CD14-positive monocyte (primary cell): ENCODE measurements at regions not wholly inside any gene's neighbourhood (a gene's known extent, or its start where the extent isn't known, plus 50 kb on each side); places are given as distances from the start of the nearest gene placed in this dataset.

Experiments
- DNase-seq, 3 donors: peaks; one replicate each; pipeline ENCODE4 v3.0.0-alpha.2; 2011 to 2022
- H2AFZ ChIP-seq: 2 replicates; pipeline ENCODE4 v1.6.0; 2012; ENCODE audit warnings: mild to moderate bottlenecking, low read depth, low read length, inconsistent platforms; ENCODE audit not compliant: insufficient read depth, poor library complexity, severe bottlenecking
- H3K27ac ChIP-seq, 2 donors: 1 replicate in 1 of 2; 2 replicates in 1 of 2; pipeline ENCODE4 v1.5.1; 2012 to 2013; ENCODE audit warnings: low read length in 2 of 2, control low read depth in 1 of 2, inconsistent platforms in 1 of 2, low read depth in 1 of 2, mild to moderate bottlenecking in 1 of 2
- H3K27me3 ChIP-seq, 2 donors: one replicate each; pipeline versions ENCODE4 v1.6.0 to v1.6.1; 2011 to 2013; ENCODE audit warnings: low read length in 2 of 2; ENCODE audit not compliant: control insufficient read depth in 2 of 2, insufficient read depth in 2 of 2
- H3K36me3 ChIP-seq, 2 donors: replicated peaks in 1 of 2; 1 replicate in 1 of 2; 2 replicates in 1 of 2; pipeline versions ENCODE4 v1.5.1 to v1.6.1; 2012 to 2013; ENCODE audit warnings: low read length in 2 of 2, control low read depth in 1 of 2, inconsistent platforms in 1 of 2, mild to moderate bottlenecking in 1 of 2; ENCODE audit not compliant: insufficient read depth in 2 of 2, control insufficient read depth in 1 of 2
- H3K4me1 ChIP-seq, 2 donors: 1 replicate in 1 of 2; 2 replicates in 1 of 2; pipeline versions ENCODE4 v1.5.1 to v1.6.1; 2012 to 2013; ENCODE audit warnings: low read length in 2 of 2, control low read depth in 1 of 2, inconsistent platforms in 1 of 2, mild to moderate bottlenecking in 1 of 2, moderate library complexity in 1 of 2; ENCODE audit not compliant: insufficient read depth in 2 of 2, control insufficient read depth in 1 of 2
- H3K4me2 ChIP-seq: replicated peaks from 2 replicates; pipeline ENCODE3; 2012; ENCODE audit warnings: low read length, moderate library complexity, mild to moderate bottlenecking; ENCODE audit not compliant: poor library complexity, severe bottlenecking; ENCODE audit errors: extremely low read depth
- H3K4me3 ChIP-seq, 3 experiments: fragments of 200-600 bp in 1 of 3; sonication (generic) in 1 of 3; replicated peaks in 1 of 3; 1 replicate in 2 of 3; 2 replicates in 1 of 3; pipeline ENCODE4 v1.5.1; 2011 to 2013; ENCODE audit warnings: low read length in 3 of 3, mild to moderate bottlenecking in 3 of 3, control low read depth in 2 of 3, low read depth in 2 of 3, inconsistent platforms in 1 of 3, moderate library complexity in 1 of 3
- H3K79me2 ChIP-seq: 2 replicates; pipeline ENCODE4 v1.6.0; 2012; ENCODE audit warnings: mild to moderate bottlenecking, control low read depth, inconsistent platforms, low read length, moderate library complexity; ENCODE audit not compliant: insufficient read depth
- H3K9ac ChIP-seq: 2 replicates; pipeline ENCODE4 v1.6.0; 2017; ENCODE audit warnings: low read length, mild to moderate bottlenecking; ENCODE audit not compliant: insufficient read depth, poor library complexity, severe bottlenecking
- H3K9me3 ChIP-seq, 2 donors: replicated peaks in 1 of 2; 1 replicate in 1 of 2; 2 replicates in 1 of 2; pipeline versions ENCODE4 v1.5.1 to v1.6.1; 2012 to 2013; ENCODE audit warnings: low read length in 2 of 2, control low read depth in 1 of 2; ENCODE audit not compliant: control insufficient read depth in 1 of 2, insufficient read depth in 1 of 2
- H4K20me1 ChIP-seq: 2 replicates; pipeline ENCODE4 v1.6.0; 2012; ENCODE audit warnings: mild to moderate bottlenecking, low read length, control low read depth, moderate library complexity; ENCODE audit not compliant: insufficient read depth
- H3K27ac Mint-ChIP-seq, 7 donors: one replicate each; pipeline ENCODE4 v1.8.0; 2020; ENCODE audit warnings: mild to moderate bottlenecking in 7 of 7, mixed read lengths in 7 of 7, moderate library complexity in 6 of 7, inconsistent platforms in 2 of 7
- H3K27me3 Mint-ChIP-seq, 3 donors: one replicate each; pipeline ENCODE4 v1.8.0; 2021 to 2022; ENCODE audit warnings: low read depth in 3 of 3, mild to moderate bottlenecking in 3 of 3, mixed read lengths in 3 of 3, moderate library complexity in 3 of 3, inconsistent platforms in 1 of 3
- H3K36me3 Mint-ChIP-seq, 2 donors: one replicate each; pipeline ENCODE4 v1.8.0; 2020; ENCODE audit warnings: mixed read lengths in 2 of 2, inconsistent platforms in 1 of 2, mild to moderate bottlenecking in 1 of 2
- H3K4me1 Mint-ChIP-seq: one replicate; pipeline ENCODE4 v1.8.0; 2020; ENCODE audit warnings: mild to moderate bottlenecking, mixed read lengths
- H3K4me3 Mint-ChIP-seq, 2 donors: one replicate each; pipeline ENCODE4 v1.8.0; 2020; ENCODE audit warnings: mild to moderate bottlenecking in 2 of 2, mixed read lengths in 2 of 2, moderate library complexity in 1 of 2
- H3K9me3 Mint-ChIP-seq, 7 donors: one replicate each; pipeline ENCODE4 v1.8.0; 2020 to 2022; ENCODE audit warnings: mixed read lengths in 7 of 7, mild to moderate bottlenecking in 6 of 7, moderate library complexity in 6 of 7, inconsistent platforms in 2 of 7
- CTCF ChIP-seq: fragments of 200-600 bp; IDR thresholded peaks from one replicate; pipeline ENCODE4 v1.8.0; 2022; ENCODE audit warnings: antibody characterized with exemption, mild to moderate bottlenecking
- WGBS: methylation state at CpG from one replicate; pipeline ENCODE4 v1.1.5; 2013; ENCODE audit warnings: missing lambda C conversion rate; ENCODE audit not compliant: insufficient coverage; 5-methylcytosine and 5-hydroxymethylcytosine counted together
- intact Hi-C, 2 donors: fragments of 100-400 bp; cut with micrococcal nuclease; formaldehyde crosslinking; loops; one replicate each; pipeline versions ENCODE4 v1.15.0 to v1.15.1; 2023

GRCh38 chr17:70955441-70955840 lies 786.1 kb downstream of the KCNJ2 start:
- peaks cover 0 to 1% (median 0%) of the 10 kb centered on the region in 3 donors for H3K27me3 Mint-ChIP-seq
- no peak overlapping the region for H3K4me3 Mint-ChIP-seq
- Histone ChIP-seq H3K4me1 (no peaks in the 10 kb centered on the region), H3K27ac (no peak overlapping the region), H3K9me3 (peaks cover 0 to 6% of the 10 kb centered on the region in 2 donors), H3K36me3 (no peaks in the 10 kb centered on the region), H3K4me3 (no peak overlapping the region), H3K9ac (no peak overlapping the region), H3K4me2 (no peak overlapping the region), H3K79me2 (no peaks in the 10 kb centered on the region), H4K20me1 (no peaks in the 10 kb centered on the region), H2AFZ (no peak overlapping the region), H3K27me3 (no peaks in the 10 kb centered on the region)
- TF ChIP-seq CTCF, result no peak
- H3K27ac Mint-ChIP-seq, result no peak overlapping the region
- no peaks in the 10 kb centered on the region for H3K4me1 Mint-ChIP-seq
- WGBS, result no CpG with 5 or more reads among the region's 7 CpGs
- peaks cover 0 to 7% (median 6%) of the 10 kb centered on the region in 7 donors for H3K9me3 Mint-ChIP-seq
- intact Hi-C loops, result no loop called here
- no peaks in the 10 kb centered on the region for H3K36me3 Mint-ChIP-seq
- DNase-seq, result no peak

- H3K27ac Mint-ChIP-seq, result no peak overlapping the region
- no peak for DNase-seq
- no peak overlapping the region for H3K4me3 Mint-ChIP-seq
- H3K79me2 ChIP-seq, result no peaks in the 10 kb centered on the region
- no CpG with 5 or more reads among the region's 5 CpGs for WGBS
- H3K4me1 ChIP-seq, result no peaks in the 10 kb centered on the region
- no peak overlapping the region for H3K9ac ChIP-seq
- H3K4me3 ChIP-seq, result no peak overlapping the region
- H3K27ac ChIP-seq, result no peak overlapping the region
- H3K9me3 ChIP-seq, result peaks cover 0 to 6% of the 10 kb centered on the region in 2 donors
- H3K4me1 Mint-ChIP-seq, result no peaks in the 10 kb centered on the region
- no peaks in the 10 kb centered on the region for H3K27me3 Mint-ChIP-seq
- no peaks in the 10 kb centered on the region for H3K36me3 ChIP-seq
- no peak overlapping the region for H2AFZ ChIP-seq
- H3K27me3 ChIP-seq, result no peaks in the 10 kb centered on the region
- H3K9me3 Mint-ChIP-seq, result peaks cover 0 to 6% (median 5%) of the 10 kb centered on the region in 7 donors
- no peak overlapping the region for H3K4me2 ChIP-seq
- H4K20me1 ChIP-seq, result no peaks in the 10 kb centered on the region
- no peak for TF ChIP-seq CTCF
- intact Hi-C loops, result no loop called here
- no peaks in the 10 kb centered on the region for H3K36me3 Mint-ChIP-seq
These were observed 787.4 kb downstream of the KCNJ2 start for GRCh38 chr17:70956726-70957125.
